Erythroblast (primary cell): ENCODE measurements at regions not wholly inside any gene's neighbourhood (a gene's known extent, or its start where the extent isn't known, plus 50 kb on each side); places are given as distances from the start of the nearest gene placed in this dataset.
A peak's percentile ranks its signal among the peaks of the same experiment; 100 is the strongest.
"Not testable (repeated sequence)": the region's sequence is repeated elsewhere in the genome, so short reads cannot be mapped to it uniquely, and the experiment has no call there.

Experiments used
- DNase-seq, 2 experiments: peaks; one replicate each; lab custom pipeline; 2025; lab: John Stamatoyannopoulos, UW

DNA sequence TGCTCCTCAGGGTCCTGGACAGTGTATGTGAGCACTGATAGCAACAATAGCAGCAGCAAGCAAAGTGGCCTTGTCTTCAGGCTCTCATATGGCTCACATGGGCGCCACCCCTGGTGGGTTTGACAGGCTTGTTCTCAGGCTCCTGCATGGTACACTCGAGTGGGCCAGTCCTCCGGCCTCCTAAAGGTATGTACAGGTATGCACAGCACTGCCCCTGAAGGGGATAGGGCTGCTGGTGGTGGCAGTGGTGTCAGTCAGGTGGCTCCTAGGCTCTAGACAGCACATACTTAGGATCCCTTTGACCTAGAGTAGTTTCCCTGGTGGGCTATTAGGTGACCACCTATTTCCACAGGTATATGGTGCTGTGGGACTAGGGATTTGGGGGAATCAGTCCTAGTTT is 79.8 kb downstream of the LGALS9B start:
- not testable (repeated sequence) for DNase-seq

DNA sequence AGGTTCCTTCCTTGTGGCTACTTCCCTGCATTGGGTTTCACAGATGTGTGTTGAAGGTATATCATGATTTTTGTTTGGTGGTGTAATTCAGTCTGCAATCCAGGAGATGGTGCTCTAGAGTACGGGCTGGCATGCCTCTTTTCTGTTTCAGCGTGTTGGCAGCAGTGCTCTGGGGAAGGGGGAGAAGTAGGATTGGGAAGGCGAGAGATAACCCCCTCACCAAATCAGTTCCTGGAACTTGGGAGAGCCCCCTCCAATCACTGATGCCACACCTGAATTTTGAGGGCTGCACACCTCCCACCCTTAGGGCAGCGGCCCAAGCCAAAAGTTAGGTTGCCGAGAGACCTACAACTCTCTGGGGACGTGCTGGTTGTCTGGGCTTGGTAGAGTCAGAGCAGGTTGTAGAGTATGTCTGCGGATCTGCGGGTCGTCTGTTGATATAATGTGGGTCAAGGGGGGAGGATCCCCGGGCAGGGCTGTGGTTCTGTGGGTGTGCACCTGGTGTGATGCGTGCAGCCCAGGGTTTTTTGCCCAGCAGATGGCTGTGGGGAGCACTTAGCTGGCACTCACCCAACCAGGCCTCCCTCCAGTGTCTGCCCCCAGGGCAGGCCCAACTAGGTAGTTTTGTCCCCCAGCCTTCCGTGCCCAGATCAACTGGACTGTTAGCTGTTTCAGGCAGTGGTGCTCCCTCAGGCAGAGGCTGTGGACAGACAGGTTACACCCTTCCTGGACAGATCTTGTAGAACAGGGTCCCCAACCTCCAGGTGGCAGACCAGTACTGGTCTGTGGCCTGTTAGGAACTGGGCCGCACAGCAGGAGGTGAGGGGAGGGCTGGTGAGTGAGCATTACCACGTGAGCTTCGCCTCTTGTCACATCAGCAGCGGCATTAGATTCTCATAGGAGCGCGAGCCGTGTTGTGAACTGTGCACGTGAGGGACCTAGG is 85.7 kb downstream of the LGALS9B start:
- peak; percentile 26 to 43 for DNase-seq

DNA sequence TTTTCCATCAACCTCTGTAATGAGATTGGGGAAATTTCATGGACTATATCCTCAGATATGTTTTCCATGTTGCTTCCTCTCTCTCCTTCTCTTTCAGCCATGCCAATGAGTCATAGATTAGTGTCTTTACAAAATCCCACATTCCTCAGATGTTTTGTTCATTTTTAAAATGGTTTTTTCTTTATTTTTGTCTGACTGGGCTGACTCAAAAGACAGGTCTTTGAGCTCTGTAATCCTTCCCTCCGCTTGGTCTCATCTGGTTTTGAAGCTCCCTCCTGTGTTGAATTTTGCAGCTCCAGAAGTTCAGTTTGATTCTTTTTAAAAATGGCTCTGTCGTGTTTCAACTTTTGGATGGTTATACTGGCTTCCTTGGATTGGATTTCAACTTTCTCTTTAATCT is 86.7 kb downstream of the LGALS9B start:
- DNase-seq: not testable (repeated sequence)

DNA sequence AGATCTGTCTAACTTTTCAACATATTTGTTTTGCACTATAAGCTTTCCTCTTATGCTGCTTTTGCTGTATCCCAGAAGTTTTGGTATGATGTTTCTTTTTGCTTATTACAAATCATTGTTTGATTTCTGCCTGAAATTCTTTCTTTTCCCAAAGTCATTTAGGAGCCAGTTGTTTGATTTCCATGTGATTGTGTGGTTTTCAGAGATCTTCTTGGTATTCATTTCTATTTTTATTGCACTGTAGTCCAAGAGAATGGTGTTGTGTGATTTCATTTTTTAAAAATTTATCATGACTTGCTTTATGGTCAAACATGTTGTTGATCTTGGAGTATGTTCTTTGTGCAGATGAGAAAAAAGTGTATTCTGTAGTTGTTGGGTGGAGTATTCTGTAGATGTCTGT is 88.1 kb downstream of the LGALS9B start:
- not testable (repeated sequence) for DNase-seq

DNA sequence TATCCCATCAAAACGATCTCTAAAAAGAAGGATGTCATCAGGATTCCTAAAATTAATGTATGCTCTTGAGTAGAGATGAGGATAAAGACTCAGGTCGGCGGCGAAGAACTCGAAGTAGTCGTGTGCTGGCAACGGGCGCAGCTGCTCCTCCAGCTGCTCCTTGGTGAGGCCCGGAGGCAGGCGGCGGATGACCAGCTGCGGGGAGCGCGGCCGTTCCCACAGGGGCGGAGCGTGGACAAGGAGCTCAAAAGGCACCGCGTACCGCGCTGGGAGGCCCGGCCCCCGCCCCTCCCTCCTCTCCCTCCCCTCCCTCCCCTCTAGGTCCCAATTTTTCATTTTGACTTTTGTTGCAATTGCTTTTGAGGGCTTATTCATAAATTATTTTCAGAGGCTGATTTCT is 90.7 kb downstream of the LGALS9B start:
- not testable (repeated sequence) for DNase-seq

DNA sequence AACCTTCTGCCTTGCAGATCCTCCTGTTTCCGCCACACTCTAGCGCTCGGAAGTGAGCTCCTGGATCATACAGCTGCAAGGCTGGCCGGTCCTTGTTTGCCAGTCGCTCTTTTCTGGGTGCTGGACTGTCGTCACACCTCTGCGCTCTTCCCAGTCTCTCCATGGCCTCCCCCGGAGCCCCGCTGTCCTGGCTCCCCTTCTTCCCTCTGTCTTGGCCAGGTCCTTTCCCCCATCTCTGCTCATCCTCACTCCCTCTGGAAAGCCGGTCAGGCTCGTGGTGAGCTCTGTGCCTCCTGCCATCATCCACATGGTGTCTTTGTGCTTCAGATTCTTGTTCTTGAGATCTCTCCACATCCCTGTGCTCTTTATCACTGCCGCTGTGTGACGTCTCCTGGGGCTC is 91.6 kb downstream of the LGALS9B start:
- DNase-seq: not testable (repeated sequence)
